Smooth muscle cell (in vitro differentiated cells): ENCODE measurements at regions not wholly inside any gene's neighbourhood (a gene's known extent, or its start where the extent isn't known, plus 50 kb on each side); places are given as distances from the start of the nearest gene placed in this dataset.

ENCODE experiments used
- DNase-seq: peaks from one replicate; lab custom pipeline; 2025; ENCODE audit not compliant: unreplicated experiment; lab: John Stamatoyannopoulos, UW
- H2AFZ ChIP-seq: fragments of 200-600 bp; sonication (generic); 2 replicates; pipeline ENCODE4 v1.6.0; 2016; ENCODE audit warnings: antibody characterized with exemption, low read depth, mild to moderate bottlenecking
- H3F3A ChIP-seq: fragments of 200-600 bp; sonication (generic); 2 replicates; pipeline ENCODE4 v1.6.0; 2017; ENCODE audit warnings: antibody characterized with exemption, low read depth
- H3K27ac ChIP-seq: fragments of 200-600 bp; sonication (generic); 2 replicates; pipeline ENCODE4 v1.5.1; 2016; ENCODE audit warnings: low read depth, mild to moderate bottlenecking
- H3K27me3 ChIP-seq: fragments of 200-600 bp; sonication (generic); 2 replicates; pipeline ENCODE4 v1.6.1; 2016; ENCODE audit warnings: low read depth, mild to moderate bottlenecking
- H3K36me3 ChIP-seq: fragments of 200-600 bp; sonication (generic); 2 replicates; pipeline ENCODE4 v1.5.1; 2016; ENCODE audit warnings: low read depth
- H3K4me1 ChIP-seq: fragments of 200-600 bp; sonication (generic); 2 replicates; pipeline ENCODE4 v1.5.1; 2016; ENCODE audit warnings: low read depth
- H3K4me2 ChIP-seq: fragments of 200-600 bp; sonication (generic); 2 replicates; pipeline ENCODE4 v1.6.0; 2016; ENCODE audit warnings: mild to moderate bottlenecking
- H3K4me3 ChIP-seq: fragments of 200-600 bp; sonication (generic); 2 replicates; pipeline ENCODE4 v1.5.1; 2016; ENCODE audit warnings: mild to moderate bottlenecking
- H3K79me2 ChIP-seq: fragments of 200-600 bp; sonication (generic); 2 replicates; pipeline ENCODE4 v1.6.0; 2016; ENCODE audit warnings: low read depth, mild to moderate bottlenecking
- H3K9ac ChIP-seq: fragments of 200-600 bp; sonication (generic); 2 replicates; pipeline ENCODE4 v1.6.0; 2016; ENCODE audit warnings: low read depth
- H3K9me3 ChIP-seq: fragments of 200-600 bp; sonication (generic); replicated peaks from 2 replicates; pipeline ENCODE4 v1.5.1; 2016; ENCODE audit warnings: low read depth
- H4K20me1 ChIP-seq: fragments of 200-600 bp; sonication (generic); 2 replicates; pipeline ENCODE4 v1.6.0; 2016; ENCODE audit warnings: low read depth
- WGBS: methylation state at CpG from one replicate; pipeline ENCODE4 v1.1.7; 2016; ENCODE audit warnings: low lambda C conversion rate; 5-methylcytosine and 5-hydroxymethylcytosine counted together
- TF ChIP-seq, protein P1 (sequence below): fragments of 200-600 bp; sonication (generic); IDR thresholded peaks from 2 replicates; pipeline ENCODE4 v1.5.1; 2017; ENCODE audit warnings: borderline replicate concordance, mild to moderate bottlenecking, antibody characterized with exemption; ENCODE audit not compliant: insufficient read depth, poor library complexity, severe bottlenecking

DNA sequence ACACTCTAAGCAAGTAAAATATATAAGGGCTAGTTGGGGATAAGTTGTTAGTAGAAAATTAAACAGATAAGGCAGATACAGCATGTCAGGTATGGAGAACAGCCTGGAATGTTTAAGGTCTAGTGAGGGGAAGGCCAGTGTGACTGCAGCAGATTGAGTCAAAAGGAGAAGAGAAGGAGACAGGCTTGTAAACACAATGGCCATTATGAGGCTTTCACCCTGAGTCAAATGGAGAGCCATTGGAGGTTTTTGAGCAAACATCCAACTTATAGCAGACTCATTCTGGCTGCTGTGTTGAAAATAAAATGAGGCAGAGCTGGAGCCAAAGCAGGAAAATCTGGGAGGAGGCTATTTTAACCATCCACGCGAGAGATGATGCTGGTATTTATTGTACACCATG, 142.0 kb downstream of the DUSP6 start:
- 90% methylated on average over 2 of the region's 2 CpGs for WGBS
- Histone ChIP-seq H3K36me3 (no peaks in the 10 kb centered on the region), H3K4me2 (no peak overlapping the region), H3K9me3 (no peaks in the 10 kb centered on the region), H3F3A (no peaks in the 10 kb centered on the region), H3K27me3 (no peaks in the 10 kb centered on the region), H3K9ac (no peak overlapping the region), H3K79me2 (no peaks in the 10 kb centered on the region), H4K20me1 (no peaks in the 10 kb centered on the region), H3K4me1 (peaks cover 30% of the 10 kb centered on the region), H3K4me3 (no peak overlapping the region), H3K27ac (no peak overlapping the region), H2AFZ (no peak overlapping the region)
- DNase-seq, result no peak
- TF ChIP-seq, protein P1, sequence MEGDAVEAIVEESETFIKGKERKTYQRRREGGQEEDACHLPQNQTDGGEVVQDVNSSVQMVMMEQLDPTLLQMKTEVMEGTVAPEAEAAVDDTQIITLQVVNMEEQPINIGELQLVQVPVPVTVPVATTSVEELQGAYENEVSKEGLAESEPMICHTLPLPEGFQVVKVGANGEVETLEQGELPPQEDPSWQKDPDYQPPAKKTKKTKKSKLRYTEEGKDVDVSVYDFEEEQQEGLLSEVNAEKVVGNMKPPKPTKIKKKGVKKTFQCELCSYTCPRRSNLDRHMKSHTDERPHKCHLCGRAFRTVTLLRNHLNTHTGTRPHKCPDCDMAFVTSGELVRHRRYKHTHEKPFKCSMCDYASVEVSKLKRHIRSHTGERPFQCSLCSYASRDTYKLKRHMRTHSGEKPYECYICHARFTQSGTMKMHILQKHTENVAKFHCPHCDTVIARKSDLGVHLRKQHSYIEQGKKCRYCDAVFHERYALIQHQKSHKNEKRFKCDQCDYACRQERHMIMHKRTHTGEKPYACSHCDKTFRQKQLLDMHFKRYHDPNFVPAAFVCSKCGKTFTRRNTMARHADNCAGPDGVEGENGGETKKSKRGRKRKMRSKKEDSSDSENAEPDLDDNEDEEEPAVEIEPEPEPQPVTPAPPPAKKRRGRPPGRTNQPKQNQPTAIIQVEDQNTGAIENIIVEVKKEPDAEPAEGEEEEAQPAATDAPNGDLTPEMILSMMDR, result no peak

DNA sequence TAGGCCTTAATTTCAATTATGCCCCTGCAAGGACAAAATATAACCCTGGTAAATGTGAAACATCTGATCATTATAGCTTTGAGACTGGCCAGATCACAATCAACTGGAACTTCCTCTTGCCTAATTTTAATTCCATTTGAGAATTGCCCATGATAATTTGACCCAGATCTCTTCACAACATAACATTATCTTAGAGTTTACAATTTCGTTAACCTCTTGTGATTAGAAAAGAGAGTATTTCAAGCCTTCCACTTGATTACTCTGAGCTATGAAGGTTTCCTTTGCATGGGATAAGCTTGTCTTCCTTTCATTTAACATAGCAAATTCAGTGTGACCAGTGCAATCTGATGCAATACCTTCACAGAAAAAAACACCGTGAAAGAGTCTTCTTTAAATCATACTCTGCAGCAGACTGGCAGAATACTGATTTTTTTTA, 143.6 kb downstream of the DUSP6 start:
- Histone ChIP-seq H3K9ac (no peak overlapping the region), H3K9me3 (no peaks in the 10 kb centered on the region), H2AFZ (peak overlapping the region; percentile 90), H3K36me3 (no peaks in the 10 kb centered on the region), H3K4me3 (no peak overlapping the region), H3K79me2 (no peaks in the 10 kb centered on the region), H3K4me1 (peaks cover 30% of the 10 kb centered on the region), H4K20me1 (no peaks in the 10 kb centered on the region), H3K27ac (peak overlapping the region; percentile 29), H3F3A (no peaks in the 10 kb centered on the region), H3K27me3 (no peaks in the 10 kb centered on the region), H3K4me2 (peak overlapping the region; percentile 34)
- TF ChIP-seq, protein P1, result no peak
- WGBS, result 13% methylated on average over 2 of the region's 2 CpGs
- DNase-seq, result no peak

DNA sequence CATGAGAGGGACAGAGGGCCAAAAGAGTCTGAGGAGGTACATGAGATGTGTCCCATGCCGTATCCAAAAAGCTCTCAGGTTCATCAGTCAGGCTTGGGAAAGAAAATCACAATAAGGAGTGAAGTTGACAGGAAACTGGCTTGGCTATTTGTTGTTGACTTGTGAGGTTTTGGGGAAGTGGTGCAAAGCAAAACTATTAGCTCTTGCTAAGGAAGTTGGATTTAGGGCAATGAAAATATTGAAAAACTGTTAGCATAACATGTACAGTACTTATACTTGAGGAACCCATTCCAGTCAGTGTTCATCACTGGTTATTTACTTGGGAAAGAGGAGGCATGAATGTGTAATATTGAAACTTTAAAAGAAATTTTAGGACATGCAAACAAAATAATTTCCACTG, 145.9 kb downstream of the DUSP6 start:
- Histone ChIP-seq H2AFZ (no peak overlapping the region), H4K20me1 (no peaks in the 10 kb centered on the region), H3K27me3 (no peaks in the 10 kb centered on the region), H3K9me3 (no peaks in the 10 kb centered on the region), H3K79me2 (no peaks in the 10 kb centered on the region), H3K4me1 (peaks cover 23% of the 10 kb centered on the region), H3K36me3 (no peaks in the 10 kb centered on the region), H3K9ac (no peak overlapping the region), H3F3A (no peaks in the 10 kb centered on the region), H3K4me3 (no peak overlapping the region), H3K4me2 (no peak overlapping the region), H3K27ac (no peak overlapping the region)
- 100% methylated on average over 1 of the region's 1 CpG for WGBS
- TF ChIP-seq, protein P1, result no peak
- no peak for DNase-seq

DNA sequence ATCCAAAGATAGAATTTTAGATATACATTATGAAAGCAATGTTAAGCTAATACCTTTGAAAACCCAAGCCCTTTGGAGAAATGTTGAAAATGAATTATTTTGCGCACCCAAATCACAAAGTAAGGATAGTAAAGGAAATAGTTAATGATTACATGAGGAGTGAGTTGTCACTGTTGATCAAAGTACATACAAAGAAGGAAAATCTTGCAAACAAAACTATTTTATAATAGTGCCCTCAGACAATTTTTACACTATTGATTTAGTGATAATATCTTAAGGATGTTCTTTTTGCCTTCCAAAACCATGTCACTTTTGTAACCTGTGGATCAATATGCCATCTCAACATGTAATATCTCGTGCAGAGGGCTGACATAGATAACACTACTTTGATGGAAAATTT, 146.8 kb downstream of the DUSP6 start:
- no peaks in the 10 kb centered on the region for H3K79me2 ChIP-seq
- no peaks in the 10 kb centered on the region for H3K27me3 ChIP-seq
- no peaks in the 10 kb centered on the region for H3K36me3 ChIP-seq
- H3K27ac ChIP-seq, result no peak overlapping the region
- H3K4me1 ChIP-seq, result peaks cover 19% of the 10 kb centered on the region
- no peak overlapping the region for H2AFZ ChIP-seq
- no peak overlapping the region for H3K4me3 ChIP-seq
- DNase-seq, result no peak
- WGBS, result 95% methylated on average over 2 of the region's 2 CpGs
- H3K9me3 ChIP-seq, result no peaks in the 10 kb centered on the region
- H4K20me1 ChIP-seq, result no peaks in the 10 kb centered on the region
- H3F3A ChIP-seq, result no peaks in the 10 kb centered on the region
- H3K9ac ChIP-seq, result no peak overlapping the region
- no peak overlapping the region for H3K4me2 ChIP-seq
- TF ChIP-seq, protein P1, result no peak
